Duodenal mucosa (tissue), 2 donors: ENCODE measurements at regions not wholly inside any gene's neighbourhood (a gene's known extent, or its start where the extent isn't known, plus 50 kb on each side); places are given as distances from the start of the nearest gene placed in this dataset.

Experiments
- H3K27ac ChIP-seq: one replicate; pipeline ENCODE4 v1.7.0; 2013; ENCODE audit warnings: low read depth, low read length
- H3K27me3 ChIP-seq, 2 donors: one replicate each; pipeline ENCODE4 v1.7.0; 2013; ENCODE audit warnings: low read length in 2 of 2, control low read depth in 1 of 2; ENCODE audit not compliant: insufficient read depth in 2 of 2, control insufficient read depth in 1 of 2
- H3K36me3 ChIP-seq, 2 donors: one replicate each; pipeline ENCODE4 v1.7.0; 2013; ENCODE audit warnings: low read length in 2 of 2, control low read depth in 1 of 2; ENCODE audit not compliant: insufficient read depth in 2 of 2, control insufficient read depth in 1 of 2
- H3K4me1 ChIP-seq, 2 donors: one replicate each; pipeline ENCODE4 v1.7.0; 2013; ENCODE audit warnings: low read length in 2 of 2, control low read depth in 1 of 2; ENCODE audit not compliant: insufficient read depth in 2 of 2, control insufficient read depth in 1 of 2
- H3K4me3 ChIP-seq, 2 donors: one replicate each; pipeline ENCODE4 v1.7.0; 2013; ENCODE audit warnings: low read length in 2 of 2, low read depth in 1 of 2
- H3K9ac ChIP-seq, 2 donors: one replicate each; pipeline ENCODE4 v1.7.0; 2013; ENCODE audit warnings: low read length in 2 of 2, low read depth in 1 of 2
- H3K9me3 ChIP-seq, 2 donors: one replicate each; pipeline ENCODE4 v1.7.0; 2013; ENCODE audit warnings: low read length in 2 of 2, control low read depth in 1 of 2; ENCODE audit not compliant: control insufficient read depth in 1 of 2

DNA sequence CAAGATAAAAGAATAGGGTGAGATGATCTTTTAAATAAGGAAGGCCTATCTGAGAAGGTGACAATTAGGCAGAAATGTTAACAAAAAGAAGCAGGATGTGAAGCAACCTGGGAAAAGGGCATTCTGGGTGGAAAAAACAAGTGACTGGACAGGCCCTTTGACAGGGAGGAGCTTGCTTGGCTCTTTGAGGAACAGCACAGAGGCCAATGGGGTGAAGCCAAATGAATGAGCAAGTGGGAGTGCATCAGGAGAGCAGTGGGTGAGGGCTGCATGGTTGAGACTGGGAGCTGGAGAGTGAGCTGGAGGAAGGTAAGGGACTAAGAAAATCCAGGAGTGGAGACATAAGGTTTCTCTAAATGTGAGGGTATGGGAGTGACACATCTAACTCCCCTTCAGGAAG, 126.9 kb downstream of the TDRD15 start:
- Histone ChIP-seq H3K9ac (no peak overlapping the region), H3K27me3 (no peaks in the 10 kb centered on the region)

DNA sequence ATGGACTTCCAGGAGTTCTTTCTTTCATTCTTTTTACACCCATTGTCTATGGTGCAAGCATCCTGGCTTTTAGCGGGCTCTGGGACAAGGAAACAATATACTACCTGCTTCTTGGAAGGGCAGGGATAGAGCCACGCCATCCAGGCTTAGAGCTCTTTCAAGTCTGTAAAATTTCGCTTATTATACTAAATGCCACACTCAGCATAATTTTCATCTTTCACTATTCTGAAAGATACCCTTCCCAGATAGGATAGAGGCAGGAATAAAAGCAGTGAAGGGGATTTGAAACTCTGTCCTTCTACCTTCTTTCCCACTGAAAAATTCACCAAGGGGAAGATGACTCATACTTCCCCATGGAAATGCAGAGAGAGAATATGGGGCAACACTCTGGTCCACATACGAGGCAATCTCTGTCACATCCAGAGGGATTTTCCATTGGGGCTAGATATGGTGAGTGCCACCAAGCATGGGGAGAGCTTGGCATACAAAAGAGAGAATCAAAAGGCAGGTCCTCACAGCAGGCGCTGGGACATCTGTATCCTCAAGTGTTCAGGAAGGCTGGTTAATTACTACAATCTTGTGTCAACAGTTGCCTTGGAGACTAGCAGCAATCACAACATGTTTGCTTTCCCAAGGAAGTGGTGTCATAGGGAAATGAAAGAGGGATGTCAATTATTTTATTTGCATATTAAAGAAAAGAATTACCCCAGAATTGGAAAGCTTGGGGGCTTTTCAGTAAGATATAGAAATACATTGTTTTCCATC, 127.6 kb downstream of the TDRD15 start:
- H3K4me3 ChIP-seq = no peak overlapping the region
- peaks cover 0 to 7% of the 10 kb centered on the region in 2 donors for H3K4me1 ChIP-seq
- no peak overlapping the region for H3K9ac ChIP-seq
- no peak overlapping the region for H3K27ac ChIP-seq
- no peaks in the 10 kb centered on the region for H3K36me3 ChIP-seq
- no peaks in the 10 kb centered on the region for H3K27me3 ChIP-seq
- H3K9me3 ChIP-seq = no peaks in the 10 kb centered on the region

More for the DNA sequence above, 126.9 kb downstream of the TDRD15 start:
- no peak overlapping the region for H3K27ac ChIP-seq
- no peak overlapping the region for H3K4me3 ChIP-seq
- peaks cover 0 to 7% of the 10 kb centered on the region in 2 donors for H3K4me1 ChIP-seq
- H3K9me3 ChIP-seq = no peaks in the 10 kb centered on the region
- H3K36me3 ChIP-seq = no peaks in the 10 kb centered on the region

GRCh38 chr2:21253311-21254027, 129.7 kb downstream of the TDRD15 start:
- Histone ChIP-seq H3K27ac (no peak overlapping the region), H3K4me3 (no peak overlapping the region), H3K9me3 (no peaks in the 10 kb centered on the region), H3K4me1 (peaks cover 0 to 7% of the 10 kb centered on the region in 2 donors), H3K27me3 (no peaks in the 10 kb centered on the region), H3K9ac (no peak overlapping the region), H3K36me3 (no peaks in the 10 kb centered on the region)

DNA sequence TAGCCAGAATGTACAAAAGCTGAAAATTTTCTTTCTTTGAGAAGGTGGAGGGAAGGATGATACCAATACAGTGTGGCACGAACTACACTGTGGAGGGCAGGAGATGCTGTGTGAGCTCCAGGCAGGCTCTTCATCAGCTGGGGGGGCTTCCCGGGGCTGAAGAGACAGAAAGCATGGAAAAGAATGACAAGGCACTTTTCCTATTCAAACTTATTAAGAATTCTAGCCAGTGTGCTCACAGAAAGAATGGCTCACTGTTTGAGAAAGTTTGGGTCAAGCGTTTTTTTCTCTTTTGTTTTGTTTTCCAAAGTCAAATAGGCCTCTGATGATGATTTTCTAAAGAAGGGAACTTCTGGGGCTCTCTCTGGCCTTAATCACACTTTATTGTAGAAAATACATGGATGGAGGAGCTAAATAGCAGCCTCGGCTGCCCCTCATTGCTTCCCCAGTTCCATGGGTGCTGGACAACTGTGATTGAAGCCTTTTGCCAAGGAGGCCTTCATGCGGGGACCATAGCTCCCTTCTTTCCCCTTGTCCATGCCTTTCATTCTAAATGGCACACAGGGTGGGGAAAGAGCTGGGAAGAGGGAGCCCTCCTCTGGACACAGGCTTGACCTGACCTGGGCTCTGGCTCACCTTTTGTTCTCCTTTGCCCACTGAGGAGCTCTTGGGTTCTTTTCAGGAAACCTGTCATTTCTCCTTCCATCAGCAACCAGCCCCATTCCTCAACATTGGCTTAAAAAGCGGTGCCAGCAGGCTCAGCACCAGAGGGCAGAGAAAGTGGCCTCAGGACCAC, 130.6 kb downstream of the TDRD15 start:
- no peaks in the 10 kb centered on the region for H3K36me3 ChIP-seq
- H3K4me1 ChIP-seq = peaks cover 0 to 7% of the 10 kb centered on the region in 2 donors
- H3K4me3 ChIP-seq = no peak overlapping the region
- no peak overlapping the region for H3K9ac ChIP-seq
- H3K27ac ChIP-seq = no peak overlapping the region
- H3K27me3 ChIP-seq = no peaks in the 10 kb centered on the region
- no peaks in the 10 kb centered on the region for H3K9me3 ChIP-seq

DNA sequence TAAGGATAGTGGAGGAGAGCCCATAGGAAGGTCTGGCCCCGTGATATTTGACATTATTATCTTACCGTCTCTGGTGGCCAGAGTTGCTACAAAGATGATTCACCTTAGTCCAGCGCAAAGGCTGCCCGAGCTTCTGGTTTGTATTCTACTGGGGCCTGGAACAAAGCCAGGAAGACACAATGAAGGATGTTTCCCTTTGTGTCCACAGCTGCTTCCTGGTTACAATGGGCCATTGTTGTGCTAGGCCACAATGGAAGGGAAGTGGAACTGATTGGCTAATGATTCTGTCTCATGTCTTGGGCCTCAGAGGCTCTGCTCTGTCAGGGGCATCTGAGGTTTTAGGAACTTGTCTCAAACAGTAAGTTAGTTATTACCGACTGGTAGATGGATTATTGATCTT, 132.2 kb downstream of the TDRD15 start:
- Histone ChIP-seq H3K9ac (no peak overlapping the region), H3K4me1 (peaks cover 0 to 6% of the 10 kb centered on the region in 2 donors), H3K27me3 (no peaks in the 10 kb centered on the region), H3K4me3 (no peak overlapping the region), H3K36me3 (no peaks in the 10 kb centered on the region), H3K9me3 (no peaks in the 10 kb centered on the region), H3K27ac (no peak overlapping the region)

- no peaks in the 10 kb centered on the region for H3K27me3 ChIP-seq
- H3K9ac ChIP-seq = no peak overlapping the region
- no peaks in the 10 kb centered on the region for H3K4me1 ChIP-seq
- H3K9me3 ChIP-seq = no peaks in the 10 kb centered on the region
- H3K4me3 ChIP-seq = no peak overlapping the region
- H3K36me3 ChIP-seq = no peaks in the 10 kb centered on the region
- H3K27ac ChIP-seq = no peak overlapping the region
Observed at GRCh38 chr2:21257621-21258020, 133.9 kb downstream of the TDRD15 start.

DNA sequence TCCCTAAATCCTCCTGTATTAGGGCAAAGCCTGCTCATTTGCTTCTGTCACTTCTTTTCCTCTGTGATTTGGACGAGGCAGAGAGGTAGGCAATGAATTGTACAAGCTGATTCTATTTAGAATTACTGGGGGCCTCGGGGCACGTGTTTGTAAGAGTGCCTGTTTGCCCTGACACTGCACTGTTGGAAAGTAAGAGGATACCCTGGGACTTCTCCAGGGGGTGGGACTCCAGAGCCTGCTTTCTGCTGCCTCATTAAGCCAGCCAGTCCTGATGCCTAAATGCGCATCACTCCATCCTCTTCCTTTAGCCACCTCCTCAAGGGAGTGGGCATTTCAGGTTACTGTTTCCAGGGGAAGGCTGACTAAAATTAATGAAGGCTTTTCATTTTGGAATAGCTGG, 134.3 kb downstream of the TDRD15 start:
- no peaks in the 10 kb centered on the region for H3K9me3 ChIP-seq
- no peak overlapping the region for H3K27ac ChIP-seq
- H3K9ac ChIP-seq = no peak overlapping the region
- H3K27me3 ChIP-seq = no peaks in the 10 kb centered on the region
- H3K4me1 ChIP-seq = no peaks in the 10 kb centered on the region
- no peaks in the 10 kb centered on the region for H3K36me3 ChIP-seq
- no peak overlapping the region for H3K4me3 ChIP-seq

DNA sequence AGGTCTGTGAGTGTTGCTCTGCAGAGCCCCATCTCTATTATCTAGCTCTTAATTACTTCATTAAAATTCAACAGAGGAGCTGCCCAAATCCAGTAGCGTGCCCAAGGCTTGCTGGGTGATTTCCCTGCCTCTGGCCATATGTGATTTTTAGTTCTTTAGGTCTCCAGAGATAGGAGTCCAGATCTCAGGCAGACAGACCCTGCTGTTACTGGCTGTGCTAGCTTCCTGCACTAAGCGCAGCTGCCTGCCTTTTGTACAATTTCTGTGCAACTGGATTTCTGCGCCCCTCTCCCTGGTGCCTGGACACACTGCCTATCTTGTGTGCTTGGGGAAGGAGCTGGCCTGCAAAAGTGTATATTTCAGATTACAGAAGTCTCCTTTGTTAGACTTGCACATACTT, 136.5 kb downstream of the TDRD15 start:
- Histone ChIP-seq H3K4me1 (no peaks in the 10 kb centered on the region), H3K4me3 (no peak overlapping the region), H3K9ac (no peak overlapping the region), H3K27ac (no peak overlapping the region), H3K36me3 (no peaks in the 10 kb centered on the region), H3K27me3 (no peaks in the 10 kb centered on the region), H3K9me3 (no peaks in the 10 kb centered on the region)

GRCh38 chr2:21261591-21261990, 137.8 kb downstream of the TDRD15 start:
- no peak overlapping the region for H3K27ac ChIP-seq
- no peak overlapping the region for H3K9ac ChIP-seq

DNA sequence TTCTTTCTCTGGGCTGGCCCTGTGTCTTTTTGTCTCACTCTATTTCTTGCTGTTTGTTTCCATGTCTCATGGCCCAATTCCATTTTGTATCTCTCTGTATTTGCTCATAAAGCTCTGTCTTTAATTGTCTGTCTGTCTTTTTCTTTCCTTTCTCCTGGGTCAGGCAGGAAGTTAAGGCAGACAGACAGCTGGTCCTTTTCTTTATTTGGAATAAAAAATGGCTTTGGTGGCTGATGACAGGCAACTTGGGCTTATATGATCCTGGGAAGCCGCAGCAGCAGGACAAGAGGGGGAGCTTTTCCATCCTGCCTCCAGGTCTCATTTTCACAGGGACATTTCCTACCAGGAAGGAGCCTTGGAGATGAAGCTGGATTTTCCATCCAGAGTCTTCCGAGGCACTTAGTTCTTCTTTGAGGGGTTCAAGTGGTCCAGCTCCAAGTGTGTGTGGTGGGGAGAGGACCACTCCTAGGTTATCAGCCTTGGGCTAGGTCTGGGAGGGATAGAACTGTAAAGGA, 138.7 kb downstream of the TDRD15 start:
- no peaks in the 10 kb centered on the region for H3K9me3 ChIP-seq

More at GRCh38 chr2:21261591-21261990, 137.8 kb downstream of the TDRD15 start:
- Histone ChIP-seq H3K36me3 (no peaks in the 10 kb centered on the region), H3K9me3 (no peaks in the 10 kb centered on the region), H3K4me1 (no peaks in the 10 kb centered on the region), H3K4me3 (no peak overlapping the region), H3K27me3 (no peaks in the 10 kb centered on the region)

More for the DNA sequence above, 138.7 kb downstream of the TDRD15 start:
- H3K9ac ChIP-seq = no peak overlapping the region
- H3K27me3 ChIP-seq = no peaks in the 10 kb centered on the region
- H3K4me1 ChIP-seq = no peaks in the 10 kb centered on the region
- no peak overlapping the region for H3K4me3 ChIP-seq
- no peaks in the 10 kb centered on the region for H3K36me3 ChIP-seq
- no peak overlapping the region for H3K27ac ChIP-seq
